ENCODE measurements at regions not wholly inside any gene's neighbourhood (a gene's known extent, or its start where the extent isn't known, plus 50 kb on each side); places are given as distances from the start of the nearest gene placed in this dataset.
"Not testable (repeated sequence)": the region's sequence is repeated elsewhere in the genome, so short reads cannot be mapped to it uniquely, and the experiment has no call there.

DNA sequence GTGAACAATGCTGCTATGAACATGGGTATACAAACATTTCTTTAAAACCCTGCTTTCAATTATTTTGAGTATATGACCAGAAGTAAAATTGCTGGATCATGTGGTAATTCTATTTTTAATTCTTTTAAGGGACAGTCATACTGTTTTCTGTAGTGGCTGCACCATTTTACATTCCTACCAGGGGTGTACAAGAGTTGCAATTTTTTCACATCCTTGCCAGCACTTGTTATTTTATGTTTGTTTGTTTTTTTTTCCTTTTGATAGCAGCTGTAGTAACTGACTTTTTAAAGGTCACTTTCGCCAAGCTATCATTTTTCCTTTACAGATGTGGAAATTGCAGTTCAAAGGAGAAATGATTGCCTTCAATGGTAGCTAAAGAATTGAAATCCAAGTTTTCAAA, 99.5 kb downstream of the GPR85 start:
- H3K9me3 ChIP-seq (ENCODE audit: severe bottlenecking), result no peaks in the 10 kb centered on the region
- no peak overlapping the region for H3K27ac ChIP-seq
- no peak overlapping the region for H3K4me3 ChIP-seq (ENCODE audit: low read depth, low read length)
- TF ChIP-seq CTCF (IDR thresholded peaks at IDR 0.05; ENCODE audit: low read depth, low read length), result no peak
- no peak for DNase-seq
- no peaks in the 10 kb centered on the region for H3K36me3 ChIP-seq
- no peaks in the 10 kb centered on the region for H3K27me3 ChIP-seq (ENCODE audit: insufficient read depth, low read depth, severe bottlenecking)

DNA sequence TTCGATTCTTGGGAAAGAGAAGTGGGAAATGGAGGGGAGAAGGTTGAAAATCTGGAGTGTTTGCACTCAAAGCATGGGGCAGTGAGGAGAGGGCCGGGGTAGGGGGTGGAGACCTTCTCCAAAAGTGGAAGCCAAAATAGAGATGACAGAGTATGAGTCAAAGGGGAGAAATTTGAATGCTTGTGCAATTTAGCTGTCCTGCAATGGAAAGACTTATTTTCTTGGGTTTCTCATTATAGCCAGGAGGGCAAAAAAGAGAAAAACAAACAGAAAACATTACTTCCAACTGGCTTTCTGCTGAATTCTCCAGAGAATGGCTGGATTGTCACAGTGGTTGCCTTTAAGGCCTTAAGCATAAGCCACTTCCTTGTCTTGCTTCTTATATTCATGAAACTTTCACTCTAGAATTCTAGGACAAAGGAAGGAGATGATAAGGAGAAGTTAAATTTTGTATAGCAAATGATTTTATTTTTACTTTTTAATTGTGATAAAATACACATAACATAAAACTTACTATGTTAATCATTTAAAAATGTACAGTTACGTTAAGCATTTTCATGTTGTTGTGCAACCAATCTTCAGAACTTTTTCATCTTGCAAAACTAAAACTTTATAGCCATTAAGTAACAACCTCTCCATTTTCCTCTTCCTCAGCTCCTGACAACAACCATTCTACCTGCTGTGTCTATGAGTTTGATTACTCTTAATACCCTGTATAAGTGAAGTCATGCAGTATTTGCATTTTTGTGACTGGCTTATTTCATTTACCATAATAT, 100.2 kb downstream of the GPR85 start:
- Histone ChIP-seq H3K27ac (no peak overlapping the region), H3K9me3 (ENCODE audit: severe bottlenecking) (no peaks in the 10 kb centered on the region), H3K27me3 (ENCODE audit: insufficient read depth, low read depth, severe bottlenecking) (no peaks in the 10 kb centered on the region), H3K36me3 (no peaks in the 10 kb centered on the region), H3K4me3 (ENCODE audit: low read depth, low read length) (no peak overlapping the region)
- TF ChIP-seq CTCF (IDR thresholded peaks at IDR 0.05; ENCODE audit: low read depth, low read length), result no peak
- no peak for DNase-seq

GRCh38 chr7:112985377-112985987, 101.1 kb downstream of the GPR85 start:
- no peaks in the 10 kb centered on the region for H3K9me3 ChIP-seq (ENCODE audit: severe bottlenecking)
- TF ChIP-seq CTCF (IDR thresholded peaks at IDR 0.05; ENCODE audit: low read depth, low read length), result no peak
- no peak for DNase-seq
- no peak overlapping the region for H3K27ac ChIP-seq
- H3K36me3 ChIP-seq, result no peaks in the 10 kb centered on the region
- H3K27me3 ChIP-seq (ENCODE audit: insufficient read depth, low read depth, severe bottlenecking), result no peaks in the 10 kb centered on the region
- H3K4me3 ChIP-seq (ENCODE audit: low read depth, low read length), result no peak overlapping the region

GRCh38 chr7:112982441-112983063, 104.1 kb downstream of the GPR85 start:
- Histone ChIP-seq H3K27ac (no peak overlapping the region), H3K9me3 (ENCODE audit: severe bottlenecking) (no peaks in the 10 kb centered on the region), H3K4me3 (ENCODE audit: low read depth, low read length) (no peak overlapping the region), H3K27me3 (ENCODE audit: insufficient read depth, low read depth, severe bottlenecking) (no peaks in the 10 kb centered on the region), H3K36me3 (no peaks in the 10 kb centered on the region)
- no peak for DNase-seq
- TF ChIP-seq CTCF (IDR thresholded peaks at IDR 0.05; ENCODE audit: low read depth, low read length), result no peak

DNA sequence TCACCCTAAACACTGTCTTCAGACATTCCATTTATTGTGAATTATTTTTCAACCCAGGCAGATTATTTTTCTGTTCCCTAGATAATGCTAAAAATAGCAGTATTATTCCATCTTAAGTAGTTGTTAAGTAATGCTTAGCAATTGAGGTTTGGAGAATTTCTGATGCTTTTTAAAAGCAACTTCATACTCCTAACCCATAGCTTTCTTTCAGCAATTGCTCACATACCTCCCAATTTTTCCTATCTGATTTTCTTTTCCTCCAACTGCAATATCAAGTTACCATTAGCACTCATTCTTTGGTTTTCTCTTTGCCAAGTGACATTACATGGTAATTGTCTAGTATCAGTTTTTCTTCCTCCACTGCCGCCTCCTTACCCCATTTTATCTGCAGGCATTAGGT, 104.7 kb downstream of the GPR85 start:
- Histone ChIP-seq H3K27ac (no peak overlapping the region), H3K27me3 (ENCODE audit: insufficient read depth, low read depth, severe bottlenecking) (no peaks in the 10 kb centered on the region), H3K36me3 (no peaks in the 10 kb centered on the region), H3K9me3 (ENCODE audit: severe bottlenecking) (no peaks in the 10 kb centered on the region), H3K4me3 (ENCODE audit: low read depth, low read length) (no peak overlapping the region)
- DNase-seq, result no peak
- no peak for TF ChIP-seq CTCF (IDR thresholded peaks at IDR 0.05; ENCODE audit: low read depth, low read length)

DNA sequence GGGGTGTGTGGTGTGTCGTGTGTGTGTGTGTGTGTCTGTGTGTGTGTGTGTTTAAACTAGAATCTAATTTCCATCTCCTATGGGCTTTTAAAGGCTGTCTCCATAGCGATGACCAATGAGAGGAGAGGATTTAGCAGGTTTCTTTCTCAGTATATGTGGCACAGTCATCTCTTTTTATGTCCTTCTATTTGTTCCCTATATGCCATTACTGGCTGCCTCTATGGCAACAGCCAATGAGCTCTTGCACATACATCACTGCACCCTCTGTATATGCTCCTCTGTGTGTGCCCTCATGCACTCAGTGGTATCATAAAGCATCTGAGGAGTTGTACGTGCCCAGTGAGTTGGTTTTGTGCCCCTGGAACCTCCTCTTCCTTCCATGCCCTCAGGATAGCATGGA, 107.6 kb downstream of the GPR85 start:
- DNase-seq; H3K27me3 ChIP-seq (ENCODE audit: insufficient read depth, low read depth, severe bottlenecking); H3K9me3 ChIP-seq (ENCODE audit: severe bottlenecking); H3K36me3 ChIP-seq; H3K27ac ChIP-seq; H3K4me3 ChIP-seq (ENCODE audit: low read depth, low read length): not testable (repeated sequence)

DNA sequence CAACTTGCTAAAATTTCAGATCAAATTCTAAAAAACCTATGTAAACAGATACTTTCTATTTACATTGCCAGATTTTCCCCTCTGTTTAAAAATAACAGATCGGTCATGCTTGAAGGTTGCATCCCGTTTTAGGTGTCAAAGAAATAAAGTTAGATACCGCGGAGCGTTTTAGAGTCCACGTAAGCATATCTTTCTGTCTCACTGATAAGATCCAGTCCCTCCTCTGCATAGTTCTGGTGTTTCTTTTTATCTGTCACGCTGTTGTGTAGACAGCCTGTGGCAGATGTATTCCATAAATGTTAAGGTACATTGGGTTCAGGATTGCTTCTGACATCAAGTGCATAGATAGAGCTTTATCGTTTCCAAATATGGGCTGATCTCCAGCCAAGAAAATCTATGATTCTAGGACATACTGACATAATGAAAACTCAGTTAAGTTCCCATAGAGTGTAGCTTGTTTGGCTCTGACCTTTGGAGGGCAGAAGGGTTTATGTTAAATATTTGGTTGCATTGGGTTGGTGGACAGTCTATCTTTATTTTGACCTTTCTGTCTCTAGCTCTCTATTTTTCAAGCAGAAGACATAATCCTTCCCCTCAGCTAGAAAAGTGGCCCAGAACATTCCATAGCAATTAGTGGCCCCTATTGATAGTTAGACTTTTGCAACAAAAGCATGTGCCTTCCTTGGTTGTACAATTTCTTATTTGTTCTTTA, 109.2 kb downstream of the GPR85 start:
- not testable (repeated sequence) for H3K27me3 ChIP-seq (ENCODE audit: insufficient read depth, low read depth, severe bottlenecking); H3K4me3 ChIP-seq (ENCODE audit: low read depth, low read length); DNase-seq; H3K27ac ChIP-seq; H3K36me3 ChIP-seq; H3K9me3 ChIP-seq (ENCODE audit: severe bottlenecking)

All from WERI-Rb-1 (cell line).